Testis (tissue), 2 donors: ENCODE measurements at regions not wholly inside any gene's neighbourhood (a gene's known extent, or its start where the extent isn't known, plus 50 kb on each side); places are given as distances from the start of the nearest gene placed in this dataset.

Source experiments
- CTCF ChIP-seq, 3 experiments: fragments of 450-650 bp in 2 of 3; fragments of 200-600 bp in 1 of 3; sonication (generic) in 1 of 3; IDR thresholded peaks; one replicate each; pipeline ENCODE4 v1.5.1; 2016 to 2019; ENCODE audit warnings: antibody characterized with exemption in 3 of 3, mild to moderate bottlenecking in 2 of 3, moderate library complexity in 1 of 3
- POLR2A ChIP-seq: fragments of 450-650 bp; IDR thresholded peaks from one replicate; pipeline ENCODE4 v1.6.1; 2017; ENCODE audit warnings: antibody characterized with exemption, mild to moderate bottlenecking, moderate library complexity

- TF ChIP-seq CTCF (IDR thresholded peaks at IDR 0.05) (no peak), POLR2A (no peak)
Measured at GRCh38 chr5:72720205-72720604, 96.3 kb upstream of the TNPO1 start.
